ENCODE measurements at regions not wholly inside any gene's neighbourhood (a gene's known extent, or its start where the extent isn't known, plus 50 kb on each side); places are given as distances from the start of the nearest gene placed in this dataset.
"Not testable (repeated sequence)": the region's sequence is repeated elsewhere in the genome, so short reads cannot be mapped to it uniquely, and the experiment has no call there.

GRCh38 chr10:21122907-21123306 is 225.8 kb upstream of the NEBL start:
- Histone ChIP-seq H3K4me1 (no peaks in the 10 kb centered on the region), H3K36me3 (no peaks in the 10 kb centered on the region), H3K27ac (no peak overlapping the region), H3K9me3 (no peaks in the 10 kb centered on the region), H3K27me3 (no peaks in the 10 kb centered on the region), H3K4me3 (no peak overlapping the region)
- TF ChIP-seq POLR2A (IDR thresholded peaks at IDR 0.05) (no peak), CTCF (IDR thresholded peaks at IDR 0.05) (no peak)
- DNase-seq: no peak

GRCh38 chr10:21121822-21122221 is 224.7 kb upstream of the NEBL start:
- H3K4me3 ChIP-seq, H3K27me3 ChIP-seq: not testable (repeated sequence)

GRCh38 chr10:21114683-21115082 is 217.6 kb upstream of the NEBL start:
- no peak overlapping the region for H3K4me3 ChIP-seq
- no peaks in the 10 kb centered on the region for H3K27me3 ChIP-seq
- TF ChIP-seq CTCF (IDR thresholded peaks at IDR 0.05): no peak
- TF ChIP-seq POLR2A (IDR thresholded peaks at IDR 0.05): no peak

More at GRCh38 chr10:21121822-21122221, 224.7 kb upstream of the NEBL start:
- not testable (repeated sequence) for H3K27ac ChIP-seq, H3K36me3 ChIP-seq, H3K9me3 ChIP-seq, DNase-seq, H3K4me1 ChIP-seq

GRCh38 chr10:21110358-21110757 is 213.2 kb upstream of the NEBL start:
- Histone ChIP-seq H3K36me3 (no peaks in the 10 kb centered on the region), H3K27ac (no peak overlapping the region), H3K27me3 (no peaks in the 10 kb centered on the region), H3K4me3 (no peak overlapping the region), H3K4me1 (no peaks in the 10 kb centered on the region), H3K9me3 (no peaks in the 10 kb centered on the region)
- TF ChIP-seq CTCF (IDR thresholded peaks at IDR 0.05): no peak
- TF ChIP-seq POLR2A (IDR thresholded peaks at IDR 0.05): no peak
- DNase-seq: no peak

More at GRCh38 chr10:21114683-21115082, 217.6 kb upstream of the NEBL start:
- no peaks in the 10 kb centered on the region for H3K9me3 ChIP-seq
- H3K4me1 ChIP-seq: no peaks in the 10 kb centered on the region
- no peak overlapping the region for H3K27ac ChIP-seq
- DNase-seq: no peak
- H3K36me3 ChIP-seq: no peaks in the 10 kb centered on the region

- DNase-seq, H3K4me3 ChIP-seq, H3K27ac ChIP-seq, H3K9me3 ChIP-seq, H3K36me3 ChIP-seq, H3K27me3 ChIP-seq, H3K4me1 ChIP-seq: not testable (repeated sequence)
These were observed 209.8 kb upstream of the NEBL start for GRCh38 chr10:21106931-21107330.

- H3K4me1 ChIP-seq, DNase-seq, H3K27ac ChIP-seq, H3K27me3 ChIP-seq, H3K36me3 ChIP-seq, H3K4me3 ChIP-seq, H3K9me3 ChIP-seq: not testable (repeated sequence)
These were observed 208.2 kb upstream of the NEBL start for GRCh38 chr10:21105331-21105730.

GRCh38 chr10:21100871-21101514 is 203.9 kb upstream of the NEBL start:
- Histone ChIP-seq H3K27me3 (no peaks in the 10 kb centered on the region), H3K4me1 (no peaks in the 10 kb centered on the region), H3K4me3 (no peak overlapping the region), H3K9me3 (no peaks in the 10 kb centered on the region), H3K27ac (no peak overlapping the region), H3K36me3 (no peaks in the 10 kb centered on the region)
- DNase-seq: no peak
- TF ChIP-seq CTCF (IDR thresholded peaks at IDR 0.05) (no peak), POLR2A (IDR thresholded peaks at IDR 0.05) (no peak)

All from Peyer's patch (tissue), 4 donors.